Vagina (tissue), 2 donors: ENCODE measurements at regions not wholly inside any gene's neighbourhood (a gene's known extent, or its start where the extent isn't known, plus 50 kb on each side); places are given as distances from the start of the nearest gene placed in this dataset.

Experiments used
- POLR2A ChIP-seq, 2 donors: fragments of 450-650 bp; IDR thresholded peaks; one replicate each; pipeline ENCODE4 v1.6.1; 2017; ENCODE audit warnings: antibody characterized with exemption in 2 of 2, mild to moderate bottlenecking in 2 of 2, moderate library complexity in 2 of 2
- POLR2AphosphoS5 ChIP-seq, 2 donors: sonication (generic); formaldehyde crosslinking; IDR thresholded peaks; one replicate each; pipeline ENCODE4 v1.9.0; 2017; ENCODE audit warnings: antibody characterized with exemption in 2 of 2, mild to moderate bottlenecking in 2 of 2, low read depth in 1 of 2; ENCODE audit not compliant: insufficient read depth in 1 of 2
- TF ChIP-seq, protein P1 (sequence below), 3 experiments: fragments of 450-650 bp in 2 of 3; fragments of 200-600 bp in 1 of 3; sonication (generic) in 1 of 3; IDR thresholded peaks; one replicate each; pipeline ENCODE4 v1.5.1; 2017 to 2019; ENCODE audit warnings: antibody characterized with exemption in 3 of 3, mild to moderate bottlenecking in 2 of 3, moderate library complexity in 2 of 3

GRCh38 chrX:139044680-139045079, 333.2 kb upstream of the FGF13 start:
- TF ChIP-seq POLR2AphosphoS5 (IDR thresholded peaks at IDR 0.05; ENCODE audit: insufficient read depth in 1 of 2, low read depth in 1 of 2) (no peak), POLR2A (IDR thresholded peaks at IDR 0.05) (no peak)
- TF ChIP-seq, protein P1, sequence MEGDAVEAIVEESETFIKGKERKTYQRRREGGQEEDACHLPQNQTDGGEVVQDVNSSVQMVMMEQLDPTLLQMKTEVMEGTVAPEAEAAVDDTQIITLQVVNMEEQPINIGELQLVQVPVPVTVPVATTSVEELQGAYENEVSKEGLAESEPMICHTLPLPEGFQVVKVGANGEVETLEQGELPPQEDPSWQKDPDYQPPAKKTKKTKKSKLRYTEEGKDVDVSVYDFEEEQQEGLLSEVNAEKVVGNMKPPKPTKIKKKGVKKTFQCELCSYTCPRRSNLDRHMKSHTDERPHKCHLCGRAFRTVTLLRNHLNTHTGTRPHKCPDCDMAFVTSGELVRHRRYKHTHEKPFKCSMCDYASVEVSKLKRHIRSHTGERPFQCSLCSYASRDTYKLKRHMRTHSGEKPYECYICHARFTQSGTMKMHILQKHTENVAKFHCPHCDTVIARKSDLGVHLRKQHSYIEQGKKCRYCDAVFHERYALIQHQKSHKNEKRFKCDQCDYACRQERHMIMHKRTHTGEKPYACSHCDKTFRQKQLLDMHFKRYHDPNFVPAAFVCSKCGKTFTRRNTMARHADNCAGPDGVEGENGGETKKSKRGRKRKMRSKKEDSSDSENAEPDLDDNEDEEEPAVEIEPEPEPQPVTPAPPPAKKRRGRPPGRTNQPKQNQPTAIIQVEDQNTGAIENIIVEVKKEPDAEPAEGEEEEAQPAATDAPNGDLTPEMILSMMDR (IDR thresholded peaks at IDR 0.05), result no peak
